HG03139 (cell line): ENCODE measurements at regions not wholly inside any gene's neighbourhood (a gene's known extent, or its start where the extent isn't known, plus 50 kb on each side); places are given as distances from the start of the nearest gene placed in this dataset.

Experiments
- ATAC-seq: cut with Tn5 transposase; IDR thresholded peaks from one replicate; pipeline ENCODE4 v1.9.1; 2021; ENCODE audit not compliant: unreplicated experiment

DNA sequence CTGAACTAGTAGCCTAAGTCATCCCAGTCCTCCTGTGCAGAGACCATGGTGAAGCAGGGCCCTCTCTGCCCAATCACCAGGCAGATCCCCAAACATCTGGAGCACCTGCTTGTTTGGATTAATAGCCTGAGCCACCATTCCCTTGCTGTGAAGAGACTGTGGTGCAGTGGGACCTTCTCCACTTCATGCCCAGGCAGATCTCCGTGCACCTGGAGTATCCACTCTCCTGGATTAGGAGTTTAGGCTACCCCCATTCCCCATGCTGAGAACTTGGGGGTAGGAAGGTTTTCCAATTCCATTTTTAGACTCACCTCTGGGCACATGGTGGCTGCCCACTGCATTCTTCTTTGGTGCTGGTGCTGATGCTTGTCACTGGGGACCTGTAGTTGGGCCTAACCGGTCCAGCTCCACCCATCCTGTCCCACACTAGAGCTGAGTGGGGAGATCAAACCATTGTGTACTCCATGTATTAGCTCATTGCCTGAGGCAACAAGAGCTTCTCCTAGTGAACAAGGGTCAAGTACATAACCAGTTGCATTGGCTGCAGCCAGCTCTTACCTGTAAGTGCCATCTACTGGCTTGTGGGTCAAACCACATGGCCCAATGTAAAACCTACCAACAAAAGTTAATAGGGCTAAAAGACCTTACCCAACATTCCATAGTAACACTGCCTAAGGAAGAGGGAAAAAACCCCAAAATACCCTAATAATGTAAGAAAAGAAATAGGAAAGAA, 382.5 kb upstream of the CBLB start:
- ATAC-seq, result no peak

DNA sequence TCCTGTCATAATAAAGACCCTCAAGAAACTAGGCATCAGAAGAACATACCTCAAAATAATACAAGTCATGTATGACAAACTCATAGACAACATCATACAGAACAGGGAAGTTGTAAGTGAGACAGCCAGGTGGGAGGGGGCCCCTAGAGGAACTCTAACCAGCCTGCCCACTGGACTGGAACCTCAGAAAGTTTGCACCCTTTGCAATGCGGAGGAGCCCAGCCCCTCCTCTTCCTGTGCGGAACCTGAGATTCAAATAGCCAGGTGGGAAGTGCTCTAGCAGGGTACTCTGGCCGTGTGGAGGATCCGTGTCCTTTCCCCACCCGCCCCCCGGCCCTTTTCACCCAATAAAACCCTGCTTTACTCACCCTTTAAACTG, 387.0 kb upstream of the CBLB start:
- peak; percentile 97 for ATAC-seq

GRCh38 chr3:106256249-106256957, 387.6 kb upstream of the CBLB start:
- ATAC-seq, result peak; percentile 15

GRCh38 chr3:106257172-106257571, 388.4 kb upstream of the CBLB start:
- ATAC-seq, result no peak

DNA sequence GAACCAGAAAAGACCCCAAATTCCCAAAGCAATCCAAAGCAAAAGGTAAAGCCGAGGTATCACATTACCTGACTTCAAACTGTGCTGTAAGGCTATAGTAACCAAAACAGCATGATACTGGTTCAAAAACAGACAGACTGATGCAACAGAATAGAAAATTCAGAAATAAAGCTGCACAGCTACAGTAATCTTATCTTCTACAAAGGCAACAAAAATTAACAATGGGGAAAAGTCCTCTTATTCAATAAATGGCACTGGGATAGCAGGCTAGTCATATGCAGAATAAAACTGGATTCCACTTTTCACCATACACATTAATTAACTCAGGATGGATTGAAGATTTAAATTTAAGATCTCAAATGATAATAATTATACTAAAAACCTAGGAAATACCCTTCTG, 392.6 kb upstream of the CBLB start:
- no peak for ATAC-seq

DNA sequence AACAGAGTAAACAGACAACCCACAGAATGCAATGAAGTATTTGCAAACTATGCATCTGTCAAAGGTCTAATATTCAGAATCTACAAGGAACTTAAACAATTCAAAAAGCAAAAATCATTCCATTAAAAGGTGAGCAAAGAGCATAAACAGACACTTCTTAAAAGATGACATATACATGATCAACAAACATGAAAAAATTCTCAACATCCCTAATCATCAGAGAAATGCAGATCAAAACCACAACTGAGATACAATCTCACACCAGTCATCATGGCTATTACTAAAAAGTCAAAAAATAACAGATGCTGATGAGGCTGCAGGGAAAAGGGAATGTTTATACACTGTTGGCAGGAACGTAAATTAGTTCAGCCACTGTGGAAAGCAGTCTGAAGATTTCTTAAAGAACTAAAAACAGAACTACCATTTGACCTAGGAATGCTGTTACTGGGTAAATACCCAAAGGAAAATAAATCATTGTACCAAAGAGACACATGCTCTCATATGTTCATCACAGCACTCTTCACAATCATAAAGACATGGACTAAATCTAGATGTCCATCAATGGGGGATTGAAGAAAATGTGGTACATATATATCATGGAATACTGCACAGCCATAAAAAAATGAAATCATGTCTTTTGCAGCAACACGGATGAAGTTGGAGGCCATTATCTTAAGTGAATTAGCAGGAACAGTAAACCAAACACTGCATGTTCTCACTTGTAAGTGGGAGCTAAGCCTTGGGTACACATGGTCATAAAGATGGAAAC, 393.3 kb upstream of the CBLB start:
- no peak for ATAC-seq

- ATAC-seq, result no peak
Observed at GRCh38 chr3:106263011-106263410, 394.2 kb upstream of the CBLB start.

- no peak for ATAC-seq
Observed at GRCh38 chr3:106263546-106263945, 394.7 kb upstream of the CBLB start.

GRCh38 chr3:106265704-106266103, 396.9 kb upstream of the CBLB start:
- ATAC-seq, result no peak

DNA sequence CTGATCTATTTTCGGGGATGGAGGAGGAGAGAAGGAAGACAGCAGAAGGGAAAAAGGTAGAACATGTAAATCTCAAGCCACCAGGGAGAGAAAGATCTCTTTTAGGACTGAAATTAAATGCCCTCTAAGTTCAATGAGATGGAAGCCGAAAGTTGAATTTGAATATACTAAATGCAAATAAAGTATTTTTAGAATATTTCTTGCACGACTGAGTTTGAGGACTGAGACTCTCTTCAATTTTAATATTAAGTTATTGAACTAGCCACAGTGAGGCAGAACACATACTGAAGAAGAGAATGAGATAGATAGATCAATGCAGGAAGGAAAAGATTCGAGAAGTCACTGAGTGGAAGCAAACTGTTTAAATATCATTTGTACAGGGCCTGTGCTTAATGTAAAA, 399.9 kb upstream of the CBLB start:
- ATAC-seq, result no peak

DNA sequence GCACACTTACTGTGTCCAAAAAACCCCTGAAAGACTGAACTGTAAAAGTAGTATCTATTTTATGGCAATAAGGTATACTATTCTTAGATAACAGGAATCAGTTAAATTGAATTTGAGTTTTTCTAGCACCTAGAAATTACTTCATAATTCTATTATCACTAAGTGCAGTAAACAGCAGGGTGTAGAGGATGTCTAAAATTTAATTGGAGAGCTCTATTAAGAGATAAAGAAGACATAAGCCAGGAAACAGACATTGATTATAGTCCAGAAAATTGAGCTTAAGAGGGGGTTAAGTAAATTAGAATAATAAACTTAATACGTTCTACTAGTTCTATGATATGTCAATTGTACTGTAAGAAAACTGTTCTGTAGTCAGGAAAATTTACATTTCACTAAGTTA, 403.5 kb upstream of the CBLB start:
- no peak for ATAC-seq

DNA sequence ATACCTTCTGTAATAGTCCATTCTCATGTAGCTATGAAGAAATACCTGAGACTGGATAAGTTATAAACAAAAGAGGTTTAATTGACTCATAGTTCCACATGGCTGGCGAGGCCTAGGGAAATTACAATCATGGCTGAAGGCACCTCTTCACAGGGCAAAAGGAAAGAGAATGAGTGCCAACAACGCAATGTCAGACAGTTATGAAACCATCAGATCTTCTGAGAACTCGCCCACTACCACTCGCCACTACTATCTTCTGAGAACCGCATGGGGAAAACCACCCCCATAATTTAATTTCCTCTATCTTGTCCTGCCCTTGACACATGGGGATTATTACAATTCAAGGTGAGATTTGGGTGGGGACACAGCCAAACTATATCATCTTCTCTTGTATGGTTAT, 406.8 kb upstream of the CBLB start:
- no peak for ATAC-seq

GRCh38 chr3:106276151-106276550, 407.3 kb upstream of the CBLB start:
- no peak for ATAC-seq

DNA sequence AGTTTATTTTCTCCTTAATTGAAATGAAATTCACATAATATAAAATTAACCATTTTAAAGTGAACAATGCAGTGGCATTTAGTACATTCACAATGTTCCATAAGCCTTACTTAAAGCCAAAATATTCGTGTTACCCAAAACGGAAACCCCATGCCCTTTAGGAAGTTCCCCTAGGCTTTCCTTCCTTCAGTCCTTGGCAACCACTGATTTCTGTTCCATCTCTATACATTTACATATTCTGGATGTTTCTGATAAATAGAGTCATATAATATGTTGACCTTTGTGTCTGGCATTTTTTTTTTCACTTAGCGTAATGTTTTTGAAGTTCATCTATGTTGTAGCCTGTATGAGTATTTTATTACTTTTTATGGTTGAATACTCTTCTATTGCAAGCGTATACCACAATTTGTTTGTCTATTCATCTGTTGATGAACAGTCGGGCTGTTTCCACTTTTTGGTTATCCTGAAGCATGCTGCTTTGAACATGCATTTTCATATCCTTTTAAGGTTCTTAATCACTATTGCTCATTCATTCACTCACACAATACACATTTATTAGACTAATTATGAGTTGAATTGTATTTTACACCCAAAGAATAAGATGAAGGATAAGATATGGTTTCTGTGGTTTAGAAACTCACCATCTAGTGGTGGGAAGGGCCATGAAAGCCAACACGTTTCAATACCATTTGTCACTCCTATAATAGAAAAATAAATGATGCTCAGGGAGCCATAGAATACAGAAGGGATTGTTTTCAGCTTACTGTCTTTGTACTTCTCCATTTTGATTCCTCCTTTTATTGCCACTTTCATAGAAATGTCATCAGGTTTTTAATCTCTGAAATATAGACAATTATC, 408.2 kb upstream of the CBLB start:
- ATAC-seq, result no peak

DNA sequence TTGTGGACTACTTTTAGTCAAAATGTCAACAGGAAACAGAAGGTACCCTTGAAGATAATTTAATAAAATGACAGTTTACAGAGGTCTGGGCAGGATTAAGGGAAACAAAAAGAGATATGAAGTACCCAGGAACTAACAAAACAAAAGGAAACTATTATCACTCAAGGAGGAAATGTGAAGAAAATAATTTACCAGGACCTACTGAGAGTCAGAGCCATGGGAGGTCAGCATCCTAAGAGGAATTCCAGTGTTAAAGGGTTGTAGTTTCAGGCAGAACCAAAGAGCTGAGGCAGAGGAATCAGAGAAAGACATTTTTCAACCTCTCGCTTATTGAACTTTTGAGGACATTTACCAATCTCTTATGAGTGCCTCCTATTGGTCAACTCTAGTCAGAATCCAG, 408.9 kb upstream of the CBLB start:
- ATAC-seq, result no peak

GRCh38 chr3:106281221-106281620, 412.4 kb upstream of the CBLB start:
- ATAC-seq, result no peak

GRCh38 chr3:106282943-106283342, 414.1 kb upstream of the CBLB start:
- no peak for ATAC-seq

- no peak for ATAC-seq
Observed at GRCh38 chr3:106288781-106289180, 420.0 kb upstream of the CBLB start.

DNA sequence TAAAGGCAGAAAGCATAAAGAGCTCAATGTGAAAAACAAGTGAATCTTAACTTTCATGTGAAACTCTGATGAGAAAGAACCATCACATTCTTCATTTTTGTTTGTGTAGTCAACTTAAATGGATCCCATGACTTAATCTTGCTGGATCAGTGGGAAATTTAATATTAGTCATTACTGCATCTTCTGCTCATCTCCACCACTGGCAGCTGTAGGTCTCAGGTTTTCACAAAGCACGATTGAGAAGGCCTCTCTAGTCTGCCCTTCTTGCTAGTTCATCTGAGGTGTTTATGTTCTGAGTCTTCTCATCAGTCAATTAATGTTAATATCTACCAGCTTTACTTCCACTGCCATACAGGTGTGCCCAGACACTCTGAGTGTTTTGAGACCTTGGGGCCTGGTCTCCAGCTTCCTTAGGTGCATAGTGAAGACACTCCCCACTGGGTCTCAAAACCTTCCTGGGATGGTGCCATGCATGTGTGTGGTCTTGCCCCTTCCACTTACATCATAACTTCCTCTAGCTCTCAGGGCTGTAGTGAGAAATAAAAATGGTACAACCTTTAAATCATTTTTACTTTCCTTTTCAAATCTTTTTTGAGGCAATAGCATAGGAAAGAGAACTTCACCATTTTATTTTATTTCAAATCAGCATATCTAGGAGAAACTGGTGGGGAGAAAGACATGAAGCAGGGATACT, 421.6 kb upstream of the CBLB start:
- ATAC-seq, result no peak

- ATAC-seq, result no peak
Observed at GRCh38 chr3:106293161-106293560, 424.3 kb upstream of the CBLB start.

- ATAC-seq, result no peak
Observed at GRCh38 chr3:106294121-106294520, 425.3 kb upstream of the CBLB start.
